ENCODE measurements at regions not wholly inside any gene's neighbourhood (a gene's known extent, or its start where the extent isn't known, plus 50 kb on each side); places are given as distances from the start of the nearest gene placed in this dataset.

GRCh38 chr16:5882087-5882640 lies 784.6 kb upstream of the EEF2KMT start:
- Histone ChIP-seq H3K9me3 (ENCODE audit: control insufficient read depth, insufficient read depth, low read length) (peaks cover 20% of the 10 kb centered on the region), H3K4ac (ENCODE audit: low read depth, low read length) (no peak overlapping the region), H2BK20ac (ENCODE audit: low read depth, low read length) (no peak overlapping the region), H4K8ac (ENCODE audit: low read depth in 2 of 2, low read length in 2 of 2) (no peak overlapping the region), H4K91ac (ENCODE audit: insufficient read depth, low read depth, low read length) (no peak overlapping the region), H3K27me3 (ENCODE audit: control insufficient read depth, insufficient read depth, low read length) (no peaks in the 10 kb centered on the region), H3K79me1 (ENCODE audit: low read depth in 1 of 2, low read length in 2 of 2) (no peaks in the 10 kb centered on the region), H3K14ac (replicated peaks; ENCODE audit: low read depth, low read length) (no peak overlapping the region), H2AK5ac (ENCODE audit: low read depth, low read length) (no peak overlapping the region), H3K4me3 (ENCODE audit: insufficient read depth, low read depth, low read length) (no peak overlapping the region), H4K5ac (ENCODE audit: low read depth, low read length) (no peak overlapping the region), H3K9me1 (ENCODE audit: insufficient read depth, low read length) (no peaks in the 10 kb centered on the region), H2AK9ac (replicated peaks; ENCODE audit: low read depth, low read length, poor library complexity) (no peak overlapping the region), H3K18ac (ENCODE audit: low read depth, low read length) (no peak overlapping the region), H3K56ac (ENCODE audit: extremely low read depth, insufficient read depth, low read length) (no peak overlapping the region), H2AFZ (replicated peaks; ENCODE audit: low read length, poor library complexity) (no peak overlapping the region), H3K9ac (ENCODE audit: low read depth, low read length) (no peak overlapping the region), H3K23ac (ENCODE audit: low read depth, low read length) (no peak overlapping the region), H3K4me2 (ENCODE audit: low read depth, low read length) (no peak overlapping the region), H3K27ac (ENCODE audit: insufficient read depth, low read length) (no peak overlapping the region), H4K20me1 (ENCODE audit: insufficient read depth, low read length) (no peaks in the 10 kb centered on the region), H3K4me1 (ENCODE audit: control insufficient read depth, insufficient read depth, low read length) (no peaks in the 10 kb centered on the region), H2BK15ac (ENCODE audit: low read depth, low read length) (no peak overlapping the region), H3K36me3 (ENCODE audit: control insufficient read depth, insufficient read depth, low read length) (no peaks in the 10 kb centered on the region), H2BK5ac (ENCODE audit: low read depth, low read length, poor library complexity, severe bottlenecking) (no peak overlapping the region), H2BK120ac (ENCODE audit: low read depth, low read length) (no peak overlapping the region)
- in situ Hi-C loops (cut with MboI; ENCODE audit: low sequenced_read_pairs): no loop called here
- CTCF ChIA-PET: no interaction called here
- no TSS peak for BruUV-seq (replicated peaks)
- POLR2A ChIA-PET (ENCODE audit: unreplicated experiment): no interaction called here
- TF ChIP-seq FOS (IDR thresholded peaks at IDR 0.05; ENCODE audit: low read depth, low read length) (no peak), SMC3 (IDR thresholded peaks at IDR 0.05; ENCODE audit: low read depth, low read length) (no peak), BHLHE40 (IDR thresholded peaks at IDR 0.05; ENCODE audit: low read depth, low read length) (no peak), MAZ (IDR thresholded peaks at IDR 0.05; ENCODE audit: borderline replicate concordance, low read depth, low read length) (no peak), MAFK (IDR thresholded peaks at IDR 0.05; ENCODE audit: low read depth, low read length) (no peak), CEBPB (IDR thresholded peaks at IDR 0.05; ENCODE audit: low read depth, low read length) (no peak), RAD21 (IDR thresholded peaks at IDR 0.05; ENCODE audit: low read length) (no peak), ELK1 (IDR thresholded peaks at IDR 0.05; ENCODE audit: borderline replicate concordance, low read depth, low read length) (no peak), NFE2L2 (IDR thresholded peaks at IDR 0.05; ENCODE audit: low read depth, low read length) (no peak), MXI1 (IDR thresholded peaks at IDR 0.05; ENCODE audit: borderline replicate concordance, low read depth, low read length) (no peak), RFX5 (IDR thresholded peaks at IDR 0.05; ENCODE audit: low read depth, low read length) (no peak), POLR2A (IDR thresholded peaks at IDR 0.05; ENCODE audit: low read depth, low read length) (no peak), RCOR1 (IDR thresholded peaks at IDR 0.05; ENCODE audit: insufficient replicate concordance, low read length) (no peak)
- no peak for DNase-seq
- WGBS, 2 experiments (ENCODE audit: extremely low coverage in 2 of 2, insufficient read length in 1 of 2): no CpG with 5 or more reads among the region's 3 CpGs
- intact Hi-C loops (cut with micrococcal nuclease): no loop called here
- ATAC-seq (ENCODE audit: low read depth): no peak
- dilution Hi-C loops (cut with HindIII; ENCODE audit: low sequenced_read_pairs, unreplicated experiment): no loop called here
